ENCODE measurements at regions not wholly inside any gene's neighbourhood (a gene's known extent, or its start where the extent isn't known, plus 50 kb on each side); places are given as distances from the start of the nearest gene placed in this dataset.

DNA sequence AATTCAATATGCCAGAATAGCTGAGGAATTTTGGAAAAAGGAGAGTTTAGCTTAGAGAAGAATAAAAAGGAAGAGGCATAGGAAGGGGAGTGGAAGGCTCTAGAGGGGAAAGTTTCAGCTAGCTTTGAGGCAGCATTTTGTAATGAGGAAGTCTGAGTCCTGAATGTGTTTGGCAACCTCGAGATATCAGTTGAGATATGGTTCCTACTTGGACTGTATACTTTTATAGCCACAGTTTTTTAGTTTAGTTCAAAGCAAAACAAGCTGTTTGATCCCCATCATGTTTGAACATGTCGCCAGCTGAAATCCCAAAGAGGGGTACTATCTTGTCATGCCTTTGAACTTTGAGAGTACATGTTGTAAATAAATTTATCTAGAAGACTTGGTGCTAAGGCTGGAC is 559.0 kb upstream of the FTMT start:
- no peak for TF ChIP-seq EP300 (IDR thresholded peaks at IDR 0.05)
- no peak for TF ChIP-seq POLR2A (IDR thresholded peaks at IDR 0.05)
- no peak for TF ChIP-seq CTCF (IDR thresholded peaks at IDR 0.05)
- TF ChIP-seq POLR2AphosphoS5 (IDR thresholded peaks at IDR 0.05), result no peak

Data from sigmoid colon (tissue), 4 donors.